Osteocyte (in vitro differentiated cells): ENCODE measurements at regions not wholly inside any gene's neighbourhood (a gene's known extent, or its start where the extent isn't known, plus 50 kb on each side); places are given as distances from the start of the nearest gene placed in this dataset.

ENCODE experiments used
- DNase-seq: peaks from one replicate; pipeline ENCODE4 v3.0.0; 2021; ENCODE audit warnings: mixed read lengths; ENCODE audit not compliant: unreplicated experiment; ENCODE audit errors: extremely low spot score
- H3K27ac Mint-ChIP-seq: one replicate; pipeline ENCODE4 v1.8.0; 2021; ENCODE audit warnings: mild to moderate bottlenecking, mixed read lengths; ENCODE audit not compliant: unreplicated experiment
- H3K27me3 Mint-ChIP-seq: one replicate; pipeline ENCODE4 v1.8.0; 2021; ENCODE audit warnings: mixed read lengths; ENCODE audit not compliant: unreplicated experiment
- H3K36me3 Mint-ChIP-seq: one replicate; pipeline ENCODE4 v1.8.0; 2021; ENCODE audit warnings: mixed read lengths; ENCODE audit not compliant: unreplicated experiment
- H3K4me1 Mint-ChIP-seq: one replicate; pipeline ENCODE4 v1.8.0; 2021; ENCODE audit warnings: mixed read lengths; ENCODE audit not compliant: unreplicated experiment
- H3K4me3 Mint-ChIP-seq: one replicate; pipeline ENCODE4 v1.8.0; 2021; ENCODE audit warnings: mild to moderate bottlenecking, moderate library complexity, mixed read lengths; ENCODE audit not compliant: unreplicated experiment
- H3K9me3 Mint-ChIP-seq: one replicate; pipeline ENCODE4 v1.8.0; 2021; ENCODE audit warnings: mixed read lengths; ENCODE audit not compliant: unreplicated experiment
- CTCF ChIP-seq: fragments of 200-600 bp; sonication (generic); IDR thresholded peaks from 2 replicates; pipeline ENCODE4 v1.5.0; 2021; ENCODE audit warnings: antibody characterized with exemption, mild to moderate bottlenecking, moderate library complexity

- Mint-ChIP-seq H3K27me3 (peaks cover 6% of the 10 kb centered on the region), H3K9me3 (peaks cover 3% of the 10 kb centered on the region), H3K4me1 (no peaks in the 10 kb centered on the region), H3K36me3 (no peaks in the 10 kb centered on the region), H3K4me3 (no peak overlapping the region), H3K27ac (no peak overlapping the region)
- TF ChIP-seq CTCF = no peak
- no peak for DNase-seq
These were observed 192.1 kb downstream of the PPARGC1A start for GRCh38 chr4:23697722-23698121.

- Mint-ChIP-seq H3K4me1 (no peaks in the 10 kb centered on the region), H3K27ac (no peak overlapping the region), H3K4me3 (no peak overlapping the region), H3K27me3 (peaks cover 6% of the 10 kb centered on the region), H3K9me3 (no peaks in the 10 kb centered on the region), H3K36me3 (no peaks in the 10 kb centered on the region)
- TF ChIP-seq CTCF = no peak
- DNase-seq = no peak
These were observed 192.8 kb downstream of the PPARGC1A start for GRCh38 chr4:23697001-23697528.

- DNase-seq = no peak
- H3K9me3 Mint-ChIP-seq = peaks cover 8% of the 10 kb centered on the region
- H3K4me3 Mint-ChIP-seq = no peak overlapping the region
- peaks cover 8% of the 10 kb centered on the region for H3K27me3 Mint-ChIP-seq
- H3K36me3 Mint-ChIP-seq = no peaks in the 10 kb centered on the region
- H3K27ac Mint-ChIP-seq = no peak overlapping the region
- TF ChIP-seq CTCF = no peak
- H3K4me1 Mint-ChIP-seq = peaks cover 2% of the 10 kb centered on the region
These were observed 203.5 kb downstream of the PPARGC1A start for GRCh38 chr4:23686169-23686897.

GRCh38 chr4:23685471-23685870 lies 204.4 kb downstream of the PPARGC1A start:
- DNase-seq = no peak
- Mint-ChIP-seq H3K4me1 (peaks cover 4% of the 10 kb centered on the region), H3K27ac (no peak overlapping the region), H3K27me3 (peaks cover 8% of the 10 kb centered on the region), H3K36me3 (no peaks in the 10 kb centered on the region), H3K9me3 (peaks cover 8% of the 10 kb centered on the region), H3K4me3 (no peak overlapping the region)
- no peak for TF ChIP-seq CTCF

- Mint-ChIP-seq H3K36me3 (no peaks in the 10 kb centered on the region), H3K27me3 (peaks cover 8% of the 10 kb centered on the region), H3K9me3 (no peaks in the 10 kb centered on the region), H3K4me3 (no peak overlapping the region), H3K4me1 (peaks cover 4% of the 10 kb centered on the region), H3K27ac (no peak overlapping the region)
- peak; percentile 55 for TF ChIP-seq CTCF
- no peak for DNase-seq
These were observed 209.0 kb downstream of the PPARGC1A start for GRCh38 chr4:23680671-23681518.
